ENCODE measurements at regions not wholly inside any gene's neighbourhood (a gene's known extent, or its start where the extent isn't known, plus 50 kb on each side); places are given as distances from the start of the nearest gene placed in this dataset.

DNA sequence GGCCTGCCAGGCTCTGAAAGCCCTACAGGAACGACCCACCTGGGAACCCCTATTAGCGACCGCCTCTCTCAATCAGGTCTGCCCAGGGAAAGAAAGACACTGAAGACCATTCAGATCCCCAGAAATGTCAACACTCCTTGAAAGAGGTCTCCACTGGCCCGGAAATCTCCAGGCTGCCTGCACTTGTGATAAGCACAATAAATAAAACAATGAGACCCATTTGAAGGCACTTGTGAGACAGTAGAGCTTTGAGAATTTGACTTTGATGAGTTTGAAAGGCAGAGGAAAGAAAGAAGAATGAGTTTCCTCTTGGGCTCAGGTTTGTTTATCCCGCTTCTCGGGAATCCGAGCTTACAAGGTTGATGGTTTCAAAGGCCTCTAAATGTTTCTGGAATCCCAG, 416.3 kb downstream of the BUD13 start:
- no peak overlapping the region for H3K4me3 Mint-ChIP-seq
- TF ChIP-seq, protein P1, sequence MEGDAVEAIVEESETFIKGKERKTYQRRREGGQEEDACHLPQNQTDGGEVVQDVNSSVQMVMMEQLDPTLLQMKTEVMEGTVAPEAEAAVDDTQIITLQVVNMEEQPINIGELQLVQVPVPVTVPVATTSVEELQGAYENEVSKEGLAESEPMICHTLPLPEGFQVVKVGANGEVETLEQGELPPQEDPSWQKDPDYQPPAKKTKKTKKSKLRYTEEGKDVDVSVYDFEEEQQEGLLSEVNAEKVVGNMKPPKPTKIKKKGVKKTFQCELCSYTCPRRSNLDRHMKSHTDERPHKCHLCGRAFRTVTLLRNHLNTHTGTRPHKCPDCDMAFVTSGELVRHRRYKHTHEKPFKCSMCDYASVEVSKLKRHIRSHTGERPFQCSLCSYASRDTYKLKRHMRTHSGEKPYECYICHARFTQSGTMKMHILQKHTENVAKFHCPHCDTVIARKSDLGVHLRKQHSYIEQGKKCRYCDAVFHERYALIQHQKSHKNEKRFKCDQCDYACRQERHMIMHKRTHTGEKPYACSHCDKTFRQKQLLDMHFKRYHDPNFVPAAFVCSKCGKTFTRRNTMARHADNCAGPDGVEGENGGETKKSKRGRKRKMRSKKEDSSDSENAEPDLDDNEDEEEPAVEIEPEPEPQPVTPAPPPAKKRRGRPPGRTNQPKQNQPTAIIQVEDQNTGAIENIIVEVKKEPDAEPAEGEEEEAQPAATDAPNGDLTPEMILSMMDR (conservative IDR thresholded peaks at IDR 0.05; ENCODE audit: low read depth in 2 of 2), result no peak
- TF ChIP-seq, protein P2, sequence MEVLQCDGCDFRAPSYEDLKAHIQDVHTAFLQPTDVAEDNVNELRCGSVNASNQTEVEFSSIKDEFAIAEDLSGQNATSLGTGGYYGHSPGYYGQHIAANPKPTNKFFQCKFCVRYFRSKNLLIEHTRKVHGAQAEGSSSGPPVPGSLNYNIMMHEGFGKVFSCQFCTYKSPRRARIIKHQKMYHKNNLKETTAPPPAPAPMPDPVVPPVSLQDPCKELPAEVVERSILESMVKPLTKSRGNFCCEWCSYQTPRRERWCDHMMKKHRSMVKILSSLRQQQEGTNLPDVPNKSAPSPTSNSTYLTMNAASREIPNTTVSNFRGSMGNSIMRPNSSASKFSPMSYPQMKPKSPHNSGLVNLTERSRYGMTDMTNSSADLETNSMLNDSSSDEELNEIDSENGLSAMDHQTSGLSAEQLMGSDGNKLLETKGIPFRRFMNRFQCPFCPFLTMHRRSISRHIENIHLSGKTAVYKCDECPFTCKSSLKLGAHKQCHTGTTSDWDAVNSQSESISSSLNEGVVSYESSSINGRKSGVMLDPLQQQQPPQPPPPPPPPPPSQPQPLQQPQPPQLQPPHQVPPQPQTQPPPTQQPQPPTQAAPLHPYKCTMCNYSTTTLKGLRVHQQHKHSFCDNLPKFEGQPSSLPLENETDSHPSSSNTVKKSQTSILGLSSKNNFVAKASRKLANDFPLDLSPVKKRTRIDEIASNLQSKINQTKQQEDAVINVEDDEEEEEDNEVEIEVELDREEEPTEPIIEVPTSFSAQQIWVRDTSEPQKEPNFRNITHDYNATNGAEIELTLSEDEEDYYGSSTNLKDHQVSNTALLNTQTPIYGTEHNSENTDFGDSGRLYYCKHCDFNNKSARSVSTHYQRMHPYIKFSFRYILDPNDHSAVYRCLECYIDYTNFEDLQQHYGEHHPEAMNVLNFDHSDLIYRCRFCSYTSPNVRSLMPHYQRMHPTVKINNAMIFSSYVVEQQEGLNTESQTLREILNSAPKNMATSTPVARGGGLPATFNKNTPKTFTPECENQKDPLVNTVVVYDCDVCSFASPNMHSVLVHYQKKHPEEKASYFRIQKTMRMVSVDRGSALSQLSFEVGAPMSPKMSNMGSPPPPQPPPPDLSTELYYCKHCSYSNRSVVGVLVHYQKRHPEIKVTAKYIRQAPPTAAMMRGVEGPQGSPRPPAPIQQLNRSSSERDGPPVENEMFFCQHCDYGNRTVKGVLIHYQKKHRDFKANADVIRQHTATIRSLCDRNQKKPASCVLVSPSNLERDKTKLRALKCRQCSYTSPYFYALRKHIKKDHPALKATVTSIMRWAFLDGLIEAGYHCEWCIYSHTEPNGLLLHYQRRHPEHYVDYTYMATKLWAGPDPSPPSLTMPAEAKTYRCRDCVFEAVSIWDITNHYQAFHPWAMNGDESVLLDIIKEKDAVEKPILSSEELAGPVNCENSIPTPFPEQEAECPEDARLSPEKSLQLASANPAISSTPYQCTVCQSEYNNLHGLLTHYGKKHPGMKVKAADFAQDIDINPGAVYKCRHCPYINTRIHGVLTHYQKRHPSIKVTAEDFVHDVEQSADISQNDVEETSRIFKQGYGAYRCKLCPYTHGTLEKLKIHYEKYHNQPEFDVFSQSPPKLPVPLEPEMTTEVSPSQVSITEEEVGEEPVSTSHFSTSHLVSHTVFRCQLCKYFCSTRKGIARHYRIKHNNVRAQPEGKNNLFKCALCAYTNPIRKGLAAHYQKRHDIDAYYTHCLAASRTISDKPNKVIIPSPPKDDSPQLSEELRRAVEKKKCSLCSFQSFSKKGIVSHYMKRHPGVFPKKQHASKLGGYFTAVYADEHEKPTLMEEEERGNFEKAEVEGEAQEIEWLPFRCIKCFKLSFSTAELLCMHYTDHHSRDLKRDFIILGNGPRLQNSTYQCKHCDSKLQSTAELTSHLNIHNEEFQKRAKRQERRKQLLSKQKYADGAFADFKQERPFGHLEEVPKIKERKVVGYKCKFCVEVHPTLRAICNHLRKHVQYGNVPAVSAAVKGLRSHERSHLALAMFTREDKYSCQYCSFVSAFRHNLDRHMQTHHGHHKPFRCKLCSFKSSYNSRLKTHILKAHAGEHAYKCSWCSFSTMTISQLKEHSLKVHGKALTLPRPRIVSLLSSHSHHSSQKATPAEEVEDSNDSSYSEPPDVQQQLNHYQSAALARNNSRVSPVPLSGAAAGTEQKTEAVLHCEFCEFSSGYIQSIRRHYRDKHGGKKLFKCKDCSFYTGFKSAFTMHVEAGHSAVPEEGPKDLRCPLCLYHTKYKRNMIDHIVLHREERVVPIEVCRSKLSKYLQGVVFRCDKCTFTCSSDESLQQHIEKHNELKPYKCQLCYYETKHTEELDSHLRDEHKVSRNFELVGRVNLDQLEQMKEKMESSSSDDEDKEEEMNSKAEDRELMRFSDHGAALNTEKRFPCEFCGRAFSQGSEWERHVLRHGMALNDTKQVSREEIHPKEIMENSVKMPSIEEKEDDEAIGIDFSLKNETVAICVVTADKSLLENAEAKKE (CRISPR knock-in tag; IDR thresholded peaks at IDR 0.05), result no peak
- TF ChIP-seq ZNF114 (CRISPR knock-in tag; IDR thresholded peaks at IDR 0.05), result no peak
- TF ChIP-seq ZNF331 (CRISPR knock-in tag; IDR thresholded peaks at IDR 0.05; ENCODE audit: low read depth), result no peak
- TF ChIP-seq, protein P3, sequence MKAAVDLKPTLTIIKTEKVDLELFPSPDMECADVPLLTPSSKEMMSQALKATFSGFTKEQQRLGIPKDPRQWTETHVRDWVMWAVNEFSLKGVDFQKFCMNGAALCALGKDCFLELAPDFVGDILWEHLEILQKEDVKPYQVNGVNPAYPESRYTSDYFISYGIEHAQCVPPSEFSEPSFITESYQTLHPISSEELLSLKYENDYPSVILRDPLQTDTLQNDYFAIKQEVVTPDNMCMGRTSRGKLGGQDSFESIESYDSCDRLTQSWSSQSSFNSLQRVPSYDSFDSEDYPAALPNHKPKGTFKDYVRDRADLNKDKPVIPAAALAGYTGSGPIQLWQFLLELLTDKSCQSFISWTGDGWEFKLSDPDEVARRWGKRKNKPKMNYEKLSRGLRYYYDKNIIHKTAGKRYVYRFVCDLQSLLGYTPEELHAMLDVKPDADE (IDR thresholded peaks at IDR 0.05), result no peak
- no peak for TF ChIP-seq NANOG (IDR thresholded peaks at IDR 0.05; ENCODE audit: borderline replicate concordance)
- no peak for TF ChIP-seq JUNB (IDR thresholded peaks at IDR 0.05; ENCODE audit: unreplicated experiment)
- TF ChIP-seq POLR2AphosphoS5 (IDR thresholded peaks at IDR 0.05; ENCODE audit: low read depth), result no peak
- TF ChIP-seq, protein P4, sequence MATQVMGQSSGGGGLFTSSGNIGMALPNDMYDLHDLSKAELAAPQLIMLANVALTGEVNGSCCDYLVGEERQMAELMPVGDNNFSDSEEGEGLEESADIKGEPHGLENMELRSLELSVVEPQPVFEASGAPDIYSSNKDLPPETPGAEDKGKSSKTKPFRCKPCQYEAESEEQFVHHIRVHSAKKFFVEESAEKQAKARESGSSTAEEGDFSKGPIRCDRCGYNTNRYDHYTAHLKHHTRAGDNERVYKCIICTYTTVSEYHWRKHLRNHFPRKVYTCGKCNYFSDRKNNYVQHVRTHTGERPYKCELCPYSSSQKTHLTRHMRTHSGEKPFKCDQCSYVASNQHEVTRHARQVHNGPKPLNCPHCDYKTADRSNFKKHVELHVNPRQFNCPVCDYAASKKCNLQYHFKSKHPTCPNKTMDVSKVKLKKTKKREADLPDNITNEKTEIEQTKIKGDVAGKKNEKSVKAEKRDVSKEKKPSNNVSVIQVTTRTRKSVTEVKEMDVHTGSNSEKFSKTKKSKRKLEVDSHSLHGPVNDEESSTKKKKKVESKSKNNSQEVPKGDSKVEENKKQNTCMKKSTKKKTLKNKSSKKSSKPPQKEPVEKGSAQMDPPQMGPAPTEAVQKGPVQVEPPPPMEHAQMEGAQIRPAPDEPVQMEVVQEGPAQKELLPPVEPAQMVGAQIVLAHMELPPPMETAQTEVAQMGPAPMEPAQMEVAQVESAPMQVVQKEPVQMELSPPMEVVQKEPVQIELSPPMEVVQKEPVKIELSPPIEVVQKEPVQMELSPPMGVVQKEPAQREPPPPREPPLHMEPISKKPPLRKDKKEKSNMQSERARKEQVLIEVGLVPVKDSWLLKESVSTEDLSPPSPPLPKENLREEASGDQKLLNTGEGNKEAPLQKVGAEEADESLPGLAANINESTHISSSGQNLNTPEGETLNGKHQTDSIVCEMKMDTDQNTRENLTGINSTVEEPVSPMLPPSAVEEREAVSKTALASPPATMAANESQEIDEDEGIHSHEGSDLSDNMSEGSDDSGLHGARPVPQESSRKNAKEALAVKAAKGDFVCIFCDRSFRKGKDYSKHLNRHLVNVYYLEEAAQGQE (IDR thresholded peaks at IDR 0.05; ENCODE audit: unreplicated experiment), result no peak
- no peak overlapping the region for H3K4me3 ChIP-seq
- DNase-seq (ENCODE audit: low spot score), result no peak
- no peaks in the 10 kb centered on the region; the same call in 2 of the 3 replicates for H3K9me3 Mint-ChIP-seq
- H3K36me3 ChIP-seq (ENCODE audit: insufficient read depth), result no peaks in the 10 kb centered on the region
- no peaks in the 10 kb centered on the region for H3K79me2 ChIP-seq (replicated peaks; ENCODE audit: insufficient read depth)
- no peak overlapping the region for H3K27ac Mint-ChIP-seq
- H3F3A ChIP-seq (replicated peaks; ENCODE audit: low read depth), result no peaks in the 10 kb centered on the region
- peaks cover 6% of the 10 kb centered on the region for H3K4me1 Mint-ChIP-seq
- H3K4me1 ChIP-seq (ENCODE audit: insufficient read depth), result peaks cover 12% of the 10 kb centered on the region
- no peaks in the 10 kb centered on the region for H3K36me3 Mint-ChIP-seq (ENCODE audit: low read depth)
- H3K4me2 ChIP-seq, result no peak overlapping the region
- ATAC-seq, result no peak
- no peak overlapping the region for H2AFZ ChIP-seq
- H3K27me3 Mint-ChIP-seq (ENCODE audit: insufficient read depth, low read depth, poor library complexity), result peaks cover 4% of the 10 kb centered on the region
- no peak overlapping the region for H3K27ac ChIP-seq (ENCODE audit: low read depth)
- no peaks in the 10 kb centered on the region for H4K20me1 ChIP-seq (replicated peaks; ENCODE audit: insufficient read depth)
- no peaks in the 10 kb centered on the region for H3K9me2 ChIP-seq (ENCODE audit: insufficient read depth)
- no peaks in the 10 kb centered on the region for H3K27me3 ChIP-seq (ENCODE audit: insufficient read depth)
